Aorta (tissue), 5 donors: ENCODE measurements at regions not wholly inside any gene's neighbourhood (a gene's known extent, or its start where the extent isn't known, plus 50 kb on each side); places are given as distances from the start of the nearest gene placed in this dataset.
A peak's percentile ranks its signal among the peaks of the same experiment; 100 is the strongest.

Experiments used
- ATAC-seq: fragments of 200-7000 bp; cut with Tn5 transposase; one replicate; pipeline ENCODE4 v1.9.1; 2022; ENCODE audit warnings: moderate library complexity; ENCODE audit not compliant: low FRiP score
- DNase-seq, 2 donors: peaks; one replicate each; pipeline ENCODE4 v3.0.0-alpha.2; 2020
- H3K27ac ChIP-seq, 2 donors: one replicate each; pipeline ENCODE4 v1.5.1; 2013; ENCODE audit warnings: low read length in 2 of 2, mild to moderate bottlenecking in 2 of 2, moderate library complexity in 2 of 2, control low read depth in 1 of 2, inconsistent platforms in 1 of 2, low read depth in 1 of 2
- H3K27me3 ChIP-seq, 2 donors: one replicate each; pipeline ENCODE4 v1.6.1; 2013; ENCODE audit warnings: control low read depth in 1 of 2, low read length in 1 of 2, mild to moderate bottlenecking in 1 of 2, moderate library complexity in 1 of 2; ENCODE audit not compliant: insufficient read depth in 2 of 2, control insufficient read depth in 1 of 2
- H3K36me3 ChIP-seq, 2 donors: one replicate each; pipeline ENCODE4 v1.6.1; 2013; ENCODE audit warnings: control low read depth in 1 of 2, low read length in 1 of 2, mild to moderate bottlenecking in 1 of 2; ENCODE audit not compliant: insufficient read depth in 2 of 2, control insufficient read depth in 1 of 2
- H3K4me1 ChIP-seq, 2 donors: one replicate each; pipeline ENCODE4 v1.6.1; 2013; ENCODE audit warnings: low read length in 2 of 2, control low read depth in 1 of 2, mild to moderate bottlenecking in 1 of 2, moderate library complexity in 1 of 2; ENCODE audit not compliant: insufficient read depth in 2 of 2, control insufficient read depth in 1 of 2
- H3K4me3 ChIP-seq, 2 donors: one replicate each; pipeline ENCODE4 v1.5.1; 2013; ENCODE audit warnings: low read length in 2 of 2, control low read depth in 1 of 2, mild to moderate bottlenecking in 1 of 2
- H3K9me3 ChIP-seq: one replicate; pipeline ENCODE4 v1.6.1; 2013; ENCODE audit warnings: mild to moderate bottlenecking, low read length; ENCODE audit not compliant: control insufficient read depth
- WGBS, 2 donors: extraction: QIAGEN DNeasy Blood & Tissue Kit; methylation state at CpG; one replicate each; pipeline ENCODE4 v1.1.7; 2013; 5-methylcytosine and 5-hydroxymethylcytosine counted together
- intact Hi-C, 2 donors: fragments of 100-400 bp; cut with DNase I; formaldehyde crosslinking; loops; one replicate each; pipeline versions ENCODE4 v1.14.2 to v1.15.0; 2022
- donor health status: healthy with polysubstance abuse.
- donor health status: Bipolar disorder and iron deficiency.
- donor health status: DM: no; HTN: no; CAD: no.
- donor health status: DM: no; HTN: no; CAD: no.
- donor health status: DM: yes; HTN: yes; CAD: no.

DNA sequence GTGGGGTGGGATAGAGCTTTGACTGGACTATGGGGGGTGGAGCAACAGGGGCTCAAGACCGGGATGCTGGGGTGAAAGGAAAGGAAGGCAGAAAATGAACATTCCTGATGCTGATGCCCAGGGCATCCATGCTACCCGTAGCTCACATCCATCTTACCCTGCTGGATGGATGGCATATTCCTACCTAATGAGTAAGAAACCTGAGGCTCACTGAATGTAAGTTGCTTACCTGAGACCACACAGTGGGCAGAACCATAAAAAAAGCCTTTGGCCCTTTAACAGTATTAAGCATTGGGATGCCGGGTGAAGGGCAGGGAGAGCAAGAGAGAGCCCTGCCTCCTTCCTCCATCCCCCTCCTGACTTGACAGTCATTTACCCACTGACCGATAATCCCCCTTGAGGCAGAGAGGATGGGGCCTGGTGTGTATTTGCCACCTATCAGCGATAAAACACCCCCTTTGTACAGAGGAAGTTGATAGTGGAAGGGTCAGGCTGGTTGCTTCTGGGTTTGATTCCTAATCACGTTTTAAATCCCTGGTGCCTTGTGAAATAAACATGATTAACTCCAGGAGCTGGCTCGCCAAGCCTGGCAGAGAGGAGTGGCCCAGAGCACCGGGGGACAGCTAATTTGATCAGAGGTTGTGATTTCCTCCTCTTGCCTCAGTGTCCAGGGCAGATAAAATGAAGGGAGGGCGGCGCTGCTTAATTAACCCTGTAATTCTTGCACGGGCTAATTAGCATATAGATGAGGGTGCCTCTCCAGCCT lies 105.9 kb upstream of the HS6ST1 start:
- DNase-seq = peak in 1 of 2 donors; percentile 62
- H3K27ac ChIP-seq = peak overlapping the region in 1 of 2 donors; percentile 22

DNA sequence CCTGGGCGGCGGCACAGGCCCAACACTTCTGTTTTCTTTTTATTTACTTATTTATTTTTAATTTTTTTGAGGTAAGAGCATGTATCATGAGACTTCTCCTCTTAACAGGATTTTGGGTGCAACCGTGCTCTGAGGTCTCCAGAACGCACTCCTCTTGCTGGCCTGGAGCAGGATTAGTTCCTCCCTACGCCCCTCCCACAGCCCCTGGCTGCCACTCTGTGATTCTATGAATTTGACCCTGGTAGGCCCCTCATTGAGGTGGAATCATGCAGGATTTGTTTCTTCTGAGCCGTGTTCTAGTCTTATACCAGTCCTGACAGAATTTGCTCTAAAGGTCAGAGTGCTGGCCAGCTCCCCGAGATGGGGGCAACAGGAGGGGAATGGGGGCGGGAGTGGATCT lies 106.5 kb upstream of the HS6ST1 start:
- no peak for DNase-seq
- WGBS, 2 donors = 92 to 95% methylated on average over 8 of the region's 8 CpGs

More for the DNA sequence above, 105.9 kb upstream of the HS6ST1 start:
- H3K9me3 ChIP-seq = no peaks in the 10 kb centered on the region
- H3K27me3 ChIP-seq = no peaks in the 10 kb centered on the region
- H3K4me3 ChIP-seq = no peak overlapping the region
- no peak for ATAC-seq
- H3K36me3 ChIP-seq = no peaks in the 10 kb centered on the region
- 58 to 72% methylated on average over 11 of the region's 11 CpGs for WGBS, 2 donors
- intact Hi-C loops = loop anchor here in 1 of 2 donors (5.0 kb wide), 2 partner anchors 43 to 102 kb away; no protein-coding TSS in a partner anchor
- peaks cover 0 to 4% of the 10 kb centered on the region in 2 donors for H3K4me1 ChIP-seq

DNA sequence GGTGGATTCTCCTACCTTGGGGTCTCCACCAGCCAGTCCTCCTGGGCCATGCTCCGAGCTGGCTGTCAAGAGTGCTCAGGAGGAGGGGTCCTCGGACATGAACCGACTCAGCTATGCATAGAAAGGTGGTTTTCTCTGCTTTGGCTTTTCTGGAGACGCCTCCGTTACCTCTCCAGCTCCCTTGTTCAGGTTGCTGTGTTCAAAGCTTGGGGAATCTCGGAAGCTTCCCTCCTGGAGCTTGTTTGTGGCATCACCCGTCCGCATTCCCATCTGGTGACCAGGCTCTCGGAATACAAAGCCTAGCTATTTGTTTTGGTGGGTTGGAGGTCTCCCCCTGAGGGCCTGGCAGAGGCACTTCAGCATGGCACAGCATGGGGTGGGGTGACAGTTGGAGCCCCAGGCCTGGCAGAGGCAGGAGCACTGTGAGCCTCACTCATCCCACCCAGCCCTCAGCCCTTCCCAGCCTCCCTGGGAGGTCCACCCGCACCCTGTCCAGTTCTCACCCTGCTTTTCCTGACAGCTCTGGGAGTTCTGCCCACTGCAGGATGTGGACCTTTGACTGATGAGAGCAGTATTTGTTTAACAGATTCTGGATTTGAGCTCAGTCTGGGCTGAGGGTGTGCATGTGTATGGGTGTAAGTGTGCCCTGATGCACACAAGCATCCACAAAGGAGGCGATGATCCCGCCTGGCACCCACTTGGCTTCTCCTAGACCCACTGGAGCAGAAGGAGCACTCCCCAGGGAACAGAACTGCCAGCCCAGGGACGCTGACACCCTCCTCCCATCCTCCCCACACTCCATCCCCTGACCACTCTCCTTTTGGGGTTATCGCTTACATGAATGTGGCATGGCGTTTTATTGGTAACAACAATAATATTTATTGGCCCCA lies 107.3 kb upstream of the HS6ST1 start:
- WGBS, 2 donors = 52 to 62% methylated on average over 15 of the region's 15 CpGs
- Histone ChIP-seq H3K9me3 (no peaks in the 10 kb centered on the region), H3K4me1 (peaks cover 0 to 4% of the 10 kb centered on the region in 2 donors), H3K27me3 (no peaks in the 10 kb centered on the region), H3K4me3 (no peak overlapping the region), H3K36me3 (no peaks in the 10 kb centered on the region), H3K27ac (no peak overlapping the region)
- intact Hi-C loops = no loop called here
- no peak for ATAC-seq
- DNase-seq = peak in 1 of 2 donors; percentile 68

More for the DNA sequence above, 106.5 kb upstream of the HS6ST1 start:
- no peak for ATAC-seq
- H3K4me1 ChIP-seq = peaks cover 0 to 4% of the 10 kb centered on the region in 2 donors
- no peaks in the 10 kb centered on the region for H3K27me3 ChIP-seq
- H3K36me3 ChIP-seq = no peaks in the 10 kb centered on the region
- no peak overlapping the region for H3K27ac ChIP-seq
- intact Hi-C loops = no loop called here
- no peak overlapping the region for H3K4me3 ChIP-seq
- H3K9me3 ChIP-seq = no peaks in the 10 kb centered on the region

DNA sequence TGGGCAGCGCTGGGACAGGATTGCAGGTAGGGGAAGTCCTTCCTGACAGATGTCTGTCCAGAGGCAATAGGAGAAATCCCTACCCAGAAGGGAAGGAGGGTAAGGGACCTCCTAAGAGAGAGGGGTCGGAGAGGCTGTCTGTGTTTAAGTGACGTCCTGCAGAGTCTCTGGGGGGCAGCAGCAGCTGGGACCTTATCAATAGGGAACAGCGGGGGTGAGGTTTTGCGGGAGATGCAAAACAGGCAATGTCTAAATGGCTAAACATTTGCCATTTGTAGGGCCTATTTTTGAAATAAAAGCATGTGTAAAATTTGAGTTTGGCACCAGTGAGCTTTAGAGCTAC lies 108.7 kb upstream of the HS6ST1 start:
- 90 to 94% methylated on average over 5 of the region's 5 CpGs for WGBS, 2 donors
- H3K4me1 ChIP-seq = no peaks in the 10 kb centered on the region
- no peaks in the 10 kb centered on the region for H3K9me3 ChIP-seq
- intact Hi-C loops = no loop called here
- no peaks in the 10 kb centered on the region for H3K36me3 ChIP-seq
- ATAC-seq (no peak), DNase-seq (peak in 1 of 2 donors; percentile 33)
- no peak overlapping the region for H3K27ac ChIP-seq
- H3K4me3 ChIP-seq = no peak overlapping the region
- H3K27me3 ChIP-seq = no peaks in the 10 kb centered on the region

DNA sequence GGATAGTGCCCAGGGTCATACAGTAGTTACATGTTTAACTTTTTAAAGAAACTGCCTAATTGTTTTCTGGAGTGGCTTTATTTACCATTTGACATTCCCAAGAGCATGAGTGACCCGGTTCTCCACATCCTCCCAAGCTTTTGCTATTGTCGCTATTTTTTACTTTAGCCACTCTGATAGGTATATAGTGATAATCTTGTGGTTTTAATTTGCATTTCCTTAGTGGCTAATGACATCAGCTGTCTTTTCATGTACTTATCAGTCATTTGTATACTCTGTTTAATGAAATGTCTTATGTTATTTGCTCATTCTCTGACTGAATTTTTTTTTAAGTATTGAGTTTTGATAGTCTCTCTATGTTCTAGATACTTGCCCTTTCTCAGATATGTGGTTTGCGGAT lies 109.7 kb upstream of the HS6ST1 start:
- no peak for DNase-seq
- Histone ChIP-seq H3K36me3 (no peaks in the 10 kb centered on the region), H3K4me1 (no peaks in the 10 kb centered on the region), H3K27ac (no peak overlapping the region), H3K9me3 (no peaks in the 10 kb centered on the region), H3K27me3 (no peaks in the 10 kb centered on the region), H3K4me3 (no peak overlapping the region)
- intact Hi-C loops = no loop called here
- no peak for ATAC-seq
- WGBS, 2 donors = 94 to 97% methylated on average over 3 of the region's 3 CpGs

DNA sequence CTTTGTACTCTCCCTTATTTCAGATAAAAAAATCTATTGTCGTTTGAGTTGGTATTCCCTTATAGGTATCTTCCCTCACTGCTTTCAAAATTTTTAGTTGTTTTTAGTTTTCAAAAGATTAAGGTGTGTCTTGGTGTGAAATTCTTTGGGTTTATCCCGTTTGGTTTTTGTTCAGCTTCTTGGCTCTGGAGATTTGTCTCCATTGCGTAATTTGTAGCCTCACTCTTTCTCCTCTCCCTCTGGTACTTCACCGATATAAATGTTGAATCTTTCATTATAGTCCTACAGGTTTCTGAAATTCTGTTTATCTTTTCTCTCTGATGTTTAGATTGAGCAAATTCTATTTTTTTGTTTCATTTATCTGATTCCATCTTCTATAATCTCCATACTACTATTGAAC lies 113.8 kb upstream of the HS6ST1 start:
- Histone ChIP-seq H3K27me3 (no peaks in the 10 kb centered on the region), H3K9me3 (no peaks in the 10 kb centered on the region), H3K4me1 (no peaks in the 10 kb centered on the region), H3K4me3 (no peak overlapping the region), H3K27ac (no peak overlapping the region), H3K36me3 (no peaks in the 10 kb centered on the region)
- DNase-seq (no peak), ATAC-seq (no peak)
- 85 to 87% methylated on average over 4 of the region's 4 CpGs for WGBS, 2 donors
- intact Hi-C loops = no loop called here

DNA sequence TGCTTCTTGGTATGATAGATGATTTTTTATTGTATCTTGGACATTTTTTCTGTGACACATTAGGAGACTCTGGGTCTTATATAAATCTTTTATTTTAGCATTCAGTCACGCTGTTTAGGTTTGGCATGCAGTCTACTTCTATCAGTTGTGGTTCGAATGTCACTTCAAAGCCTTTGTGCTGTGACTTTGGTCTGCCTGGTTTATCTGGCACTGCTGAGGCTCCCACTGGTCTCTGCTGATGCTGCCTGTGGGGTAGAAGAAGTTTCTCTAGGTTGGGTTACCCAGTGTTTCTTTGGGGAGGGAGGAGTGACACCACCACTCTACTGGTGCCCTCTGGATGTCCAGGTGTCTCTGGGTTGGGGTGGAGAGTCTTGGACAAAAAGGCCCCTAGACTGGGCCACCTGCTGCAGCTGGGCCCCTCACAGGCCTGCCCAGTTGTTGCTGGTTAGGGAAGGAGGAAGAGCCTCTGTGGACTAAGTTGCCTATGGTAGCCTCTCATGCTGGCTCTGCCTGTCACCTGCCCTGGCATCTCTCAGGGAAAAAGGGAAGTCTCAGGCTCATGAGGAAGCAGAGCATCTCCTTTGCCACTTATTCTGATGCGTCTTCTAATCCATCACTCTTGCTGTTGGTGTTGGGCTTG lies 115.4 kb upstream of the HS6ST1 start:
- Histone ChIP-seq H3K27me3 (no peaks in the 10 kb centered on the region), H3K4me3 (no peak overlapping the region), H3K36me3 (no peaks in the 10 kb centered on the region), H3K27ac (no peak overlapping the region), H3K4me1 (no peaks in the 10 kb centered on the region), H3K9me3 (no peaks in the 10 kb centered on the region)
- DNase-seq = peak in 1 of 2 donors; percentile 38
- 92 to 96% methylated on average over 3 of the region's 3 CpGs for WGBS, 2 donors
- ATAC-seq = no peak
- intact Hi-C loops = no loop called here

DNA sequence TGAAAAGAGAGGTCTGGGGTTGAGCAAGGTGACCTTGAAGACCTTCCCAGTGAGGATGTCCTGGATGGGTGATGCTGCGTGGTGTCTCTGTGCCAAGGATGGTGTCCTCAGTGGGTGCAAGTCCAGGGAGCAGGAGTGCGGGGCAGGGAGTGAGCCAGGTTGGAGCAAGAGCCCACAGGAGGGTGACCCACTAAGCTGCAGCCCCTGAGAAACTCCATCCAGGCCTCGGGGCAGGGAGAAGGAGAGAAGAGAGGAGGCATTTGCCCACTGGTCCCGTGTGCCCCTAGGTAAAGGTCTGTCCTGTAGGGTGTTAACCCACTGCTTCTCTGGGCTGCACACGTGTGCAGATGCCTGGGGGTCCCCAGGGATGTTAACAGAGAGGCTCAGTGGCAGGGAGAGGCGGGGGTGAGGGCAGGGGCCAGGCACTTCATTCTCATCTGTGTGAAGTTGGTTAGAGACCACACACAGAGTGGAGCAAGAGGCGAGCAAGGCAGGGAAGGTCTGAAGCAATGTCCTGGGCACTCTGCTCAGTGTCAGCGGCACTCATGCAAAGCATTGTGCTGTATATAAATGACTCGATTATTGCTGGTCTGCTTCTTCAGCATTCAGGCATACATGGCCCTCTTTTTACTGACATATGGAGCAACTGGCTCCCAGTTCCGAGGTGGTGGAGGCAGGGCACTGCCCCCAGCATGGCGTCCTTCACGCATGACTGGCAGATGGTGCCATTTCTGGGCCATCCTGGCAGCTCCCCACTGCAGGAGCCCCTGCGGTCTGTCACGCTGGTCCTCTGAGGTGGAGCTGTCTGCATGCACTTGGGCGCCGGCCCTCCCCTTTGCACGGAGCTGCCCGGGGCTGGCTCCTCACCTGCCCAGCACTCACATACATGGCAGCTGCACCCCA lies 117.2 kb upstream of the HS6ST1 start:
- Histone ChIP-seq H3K36me3 (no peaks in the 10 kb centered on the region), H3K27me3 (no peaks in the 10 kb centered on the region), H3K4me1 (no peaks in the 10 kb centered on the region), H3K9me3 (no peaks in the 10 kb centered on the region), H3K4me3 (no peak overlapping the region), H3K27ac (no peak overlapping the region)
- WGBS, 2 donors = 91 to 94% methylated on average over 18 of the region's 18 CpGs
- intact Hi-C loops = no loop called here
- peak in 1 of 2 donors; percentile 47 for DNase-seq
- no peak for ATAC-seq
